GM19438 (cell line): ENCODE measurements at regions not wholly inside any gene's neighbourhood (a gene's known extent, or its start where the extent isn't known, plus 50 kb on each side); places are given as distances from the start of the nearest gene placed in this dataset.

Experiments used
- ATAC-seq: cut with Tn5 transposase; IDR thresholded peaks from one replicate; pipeline ENCODE4 v1.9.1; 2021; ENCODE audit warnings: low read depth; ENCODE audit not compliant: unreplicated experiment

DNA sequence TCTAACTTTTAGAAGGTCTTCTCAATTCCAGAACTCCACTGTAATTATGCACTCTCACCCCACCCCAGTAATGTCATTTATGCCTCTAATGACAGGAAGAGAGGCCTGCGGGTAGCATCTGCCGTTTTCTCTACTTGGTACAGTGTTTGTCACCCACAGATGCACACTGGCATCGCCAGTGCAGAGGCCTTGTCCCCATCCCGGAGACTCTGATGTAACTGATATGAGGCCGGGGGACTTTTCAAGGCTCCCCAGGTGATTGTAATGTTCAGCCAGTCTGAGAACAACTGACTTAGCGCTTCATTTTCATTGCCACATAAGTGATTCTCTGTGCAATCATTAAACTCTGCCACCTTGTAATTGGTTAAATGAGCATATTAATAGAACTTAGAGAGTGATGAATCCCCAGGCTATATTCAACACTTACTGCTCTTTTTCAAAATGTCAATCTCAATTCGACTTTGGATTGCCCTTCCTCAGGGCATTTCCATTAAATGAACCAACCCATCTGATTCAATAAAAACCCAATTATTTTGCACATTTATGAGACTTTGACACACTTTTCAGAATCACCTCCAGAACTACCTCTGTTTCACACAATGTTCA is 113.2 kb downstream of the HERPUD2 start:
- ATAC-seq, result no peak

DNA sequence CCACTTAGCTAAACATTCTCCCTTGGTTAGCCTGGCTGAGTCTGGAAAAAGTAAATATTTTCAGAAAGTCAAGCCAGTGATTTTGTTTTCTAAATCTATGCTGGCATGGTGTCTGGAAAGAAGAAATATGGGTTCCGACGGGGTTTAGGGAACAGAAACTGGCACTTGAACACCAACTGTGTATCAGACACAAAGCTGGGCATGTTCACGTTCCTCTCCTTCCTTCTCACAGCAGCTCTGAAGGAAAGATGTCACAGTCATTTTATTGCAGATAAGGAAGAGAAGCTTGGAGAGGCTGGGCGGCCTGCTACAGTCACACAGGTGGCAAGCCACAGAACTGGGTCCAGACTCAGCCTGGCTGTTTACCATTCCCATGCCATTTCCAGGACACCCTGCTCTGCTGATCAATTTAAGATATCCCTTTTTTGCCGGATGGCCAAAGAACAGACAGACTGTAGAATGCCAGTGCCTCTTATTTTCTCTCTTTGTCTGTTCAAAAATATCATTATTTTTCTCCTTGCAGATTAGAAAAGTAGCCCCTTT is 118.8 kb downstream of the HERPUD2 start:
- no peak for ATAC-seq

DNA sequence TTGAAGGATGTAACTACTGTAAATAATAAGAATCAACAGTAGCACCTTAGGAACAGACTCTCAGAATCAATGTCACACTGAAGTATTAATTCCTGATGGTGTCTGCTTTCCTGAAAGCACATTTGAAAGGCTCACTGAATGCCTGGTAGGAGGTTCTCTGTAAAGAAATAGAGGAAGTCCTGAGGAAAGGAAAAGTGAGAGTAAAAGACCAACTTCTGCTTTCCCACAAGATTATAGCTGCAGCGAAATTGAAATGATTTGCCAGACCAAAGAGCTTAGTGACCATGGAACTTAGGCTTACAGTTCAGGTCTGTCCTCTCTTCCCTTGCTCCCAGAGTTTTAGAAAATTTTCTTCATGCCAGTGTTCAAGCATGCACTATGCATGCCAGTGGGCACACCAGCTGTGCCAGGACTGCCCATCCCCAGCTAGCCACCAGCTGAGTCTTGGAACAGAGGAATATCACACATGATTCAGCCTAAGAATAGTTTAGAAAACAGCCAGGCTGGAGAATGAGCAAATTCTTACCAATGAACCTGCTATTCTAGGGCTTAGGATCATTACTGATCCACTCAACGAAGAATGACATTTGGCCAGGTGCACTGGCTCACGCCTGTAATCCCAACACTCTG is 123.2 kb downstream of the HERPUD2 start:
- no peak for ATAC-seq

DNA sequence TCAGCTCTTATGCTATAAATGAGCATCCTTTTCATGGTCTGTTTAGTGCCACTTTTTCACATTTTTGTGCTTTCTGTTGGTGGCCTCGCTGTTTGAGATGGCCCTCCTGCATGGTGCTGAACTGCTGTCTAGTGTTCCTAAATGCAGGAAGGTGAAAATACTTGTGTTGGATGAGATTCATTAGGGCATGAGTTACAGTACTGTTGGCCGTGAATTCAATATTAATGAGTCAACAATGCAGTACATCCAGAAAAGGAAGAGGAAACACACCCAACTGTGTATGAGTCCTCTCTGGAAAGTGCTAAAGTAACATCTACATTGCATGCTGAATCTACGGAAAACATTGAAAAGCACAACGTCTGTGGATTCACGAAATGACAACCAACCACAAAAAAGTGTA is 124.0 kb downstream of the HERPUD2 start:
- no peak for ATAC-seq

DNA sequence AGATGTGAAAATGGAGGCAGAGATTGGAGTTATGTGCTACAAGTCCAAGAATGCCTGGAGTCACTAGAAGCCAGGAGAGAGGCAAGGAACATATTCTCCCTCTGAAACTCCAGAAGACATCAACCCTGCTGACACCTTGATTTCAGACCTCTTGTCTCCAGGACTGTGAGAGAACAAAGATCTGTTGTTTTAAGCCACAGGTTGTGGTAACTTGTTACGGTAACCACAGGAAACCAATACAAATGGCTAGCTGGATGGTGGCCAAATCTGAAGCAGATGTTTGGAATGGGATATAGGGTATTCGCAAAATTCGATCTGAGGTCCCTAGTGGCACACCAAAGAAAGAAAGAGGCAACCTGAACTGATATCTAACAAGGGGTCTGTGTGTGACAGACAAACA is 129.0 kb downstream of the HERPUD2 start:
- no peak for ATAC-seq

DNA sequence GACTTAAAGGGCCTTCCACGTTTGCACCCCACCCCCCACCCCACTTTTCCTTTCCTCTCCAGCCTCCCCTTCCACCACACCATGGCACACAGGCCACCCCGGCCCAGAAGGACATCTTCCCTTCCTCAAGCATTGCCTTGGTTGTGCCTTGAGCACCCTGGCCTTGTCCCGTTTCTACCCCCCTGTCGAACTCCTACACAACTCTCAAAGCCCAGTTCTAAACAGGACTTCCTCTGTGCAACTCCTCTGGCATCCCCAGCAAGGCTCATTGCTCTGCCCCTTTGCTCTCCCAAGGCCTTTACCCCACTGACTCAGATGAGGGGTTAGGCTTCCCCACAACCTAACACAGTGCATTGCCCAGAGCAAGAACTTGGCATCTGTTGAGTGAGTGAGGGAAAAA is 136.1 kb downstream of the HERPUD2 start:
- no peak for ATAC-seq

DNA sequence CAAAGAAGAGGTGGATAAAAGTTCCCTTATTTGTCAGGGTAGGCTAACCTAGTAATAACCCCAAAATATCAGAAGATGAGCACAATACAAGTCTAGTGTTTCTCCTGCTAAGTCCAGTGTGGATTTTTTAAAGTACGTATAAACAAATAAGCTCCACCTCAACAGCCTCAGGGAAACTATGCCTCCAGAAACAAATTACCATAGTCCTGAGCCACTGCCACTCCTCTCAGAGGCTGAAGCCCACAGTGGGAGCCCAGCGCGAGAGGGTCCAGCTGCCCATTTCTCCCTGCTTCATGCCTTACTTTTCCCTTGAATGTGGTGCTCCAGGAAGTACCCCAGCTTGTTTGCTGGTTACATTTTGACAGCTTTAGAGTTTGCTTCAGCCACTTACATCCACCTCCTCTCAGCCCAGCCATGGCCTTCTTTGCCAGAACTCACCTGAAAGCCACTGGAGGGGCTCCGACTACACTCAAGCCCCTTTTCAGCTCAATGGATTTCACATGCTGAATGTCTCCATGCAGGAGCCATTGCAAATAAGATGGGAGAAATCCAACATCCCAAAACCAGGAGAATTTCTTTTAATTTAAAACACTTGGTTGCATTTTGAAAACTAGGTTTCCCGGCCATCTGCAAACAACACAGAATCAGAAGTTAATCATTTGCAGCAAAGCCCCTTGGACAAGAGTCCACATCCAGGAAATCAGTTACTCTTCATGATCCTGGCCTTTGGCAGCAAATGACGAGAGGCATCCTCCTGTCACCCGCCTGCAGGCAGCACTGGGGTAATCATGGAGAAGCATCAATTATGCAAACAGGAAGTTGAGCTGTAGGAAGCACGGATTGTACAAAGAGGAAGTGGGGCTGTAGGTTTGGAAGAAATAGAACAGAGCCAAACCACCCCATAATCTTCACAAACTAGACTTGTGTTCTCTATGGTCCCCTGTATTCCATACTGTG is 138.1 kb downstream of the HERPUD2 start:
- no peak for ATAC-seq

DNA sequence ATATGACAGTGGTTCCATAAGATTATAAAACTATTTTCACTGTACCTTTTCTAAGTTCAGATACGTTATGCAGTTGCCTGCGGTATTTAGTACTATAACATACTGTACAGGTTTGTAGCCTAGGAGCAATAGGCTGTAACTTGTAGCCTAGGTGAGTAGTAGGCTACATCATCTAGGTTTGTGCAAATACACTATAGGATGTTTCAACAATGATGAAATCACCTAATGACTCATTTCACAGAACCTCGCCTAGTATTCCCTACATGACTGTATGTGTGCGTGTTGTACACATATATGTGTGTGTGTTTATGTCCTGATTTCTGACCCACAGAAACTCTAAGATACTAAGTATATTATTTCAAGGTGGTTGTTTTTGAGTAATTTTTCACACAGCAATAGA is 139.0 kb downstream of the HERPUD2 start:
- no peak for ATAC-seq

DNA sequence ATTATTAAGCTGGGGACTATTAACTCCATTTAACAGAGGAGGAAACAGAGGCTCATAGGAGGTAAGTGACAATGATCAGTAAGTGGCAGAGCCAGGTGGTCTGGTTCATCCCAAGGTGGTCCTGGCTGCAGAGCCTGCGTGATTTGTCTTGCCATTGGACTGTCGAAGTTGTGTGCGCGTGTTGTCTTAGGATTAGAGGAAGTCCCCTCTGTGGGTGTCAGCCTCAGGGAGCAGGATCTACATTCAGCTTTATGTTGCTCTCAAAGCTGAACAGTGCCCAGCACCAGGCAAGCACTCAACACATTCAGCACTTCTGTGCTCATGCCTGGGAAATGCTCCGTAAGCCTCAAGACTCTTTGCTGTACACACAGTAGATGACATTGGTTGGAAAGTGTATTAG is 139.5 kb downstream of the HERPUD2 start:
- ATAC-seq, result no peak

DNA sequence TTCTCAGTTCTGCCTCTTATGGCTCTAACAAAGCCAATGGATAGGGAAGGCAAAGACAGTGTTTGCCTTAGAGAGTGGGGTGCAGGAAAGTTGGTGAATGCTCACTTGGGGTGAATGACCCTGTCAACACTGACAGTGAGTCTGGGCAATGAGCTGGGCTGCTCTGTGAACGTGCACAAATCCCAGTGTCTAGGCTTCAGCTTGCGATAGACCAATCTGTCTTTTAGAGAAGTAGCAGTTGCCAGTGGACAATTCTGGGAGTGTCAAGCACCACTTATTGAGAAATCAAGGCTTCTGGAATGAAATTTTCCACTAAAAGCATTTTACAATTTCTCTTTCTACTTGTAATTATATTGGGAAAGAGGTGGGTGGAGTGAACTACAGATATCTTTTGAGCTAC is 141.4 kb downstream of the HERPUD2 start:
- no peak for ATAC-seq

DNA sequence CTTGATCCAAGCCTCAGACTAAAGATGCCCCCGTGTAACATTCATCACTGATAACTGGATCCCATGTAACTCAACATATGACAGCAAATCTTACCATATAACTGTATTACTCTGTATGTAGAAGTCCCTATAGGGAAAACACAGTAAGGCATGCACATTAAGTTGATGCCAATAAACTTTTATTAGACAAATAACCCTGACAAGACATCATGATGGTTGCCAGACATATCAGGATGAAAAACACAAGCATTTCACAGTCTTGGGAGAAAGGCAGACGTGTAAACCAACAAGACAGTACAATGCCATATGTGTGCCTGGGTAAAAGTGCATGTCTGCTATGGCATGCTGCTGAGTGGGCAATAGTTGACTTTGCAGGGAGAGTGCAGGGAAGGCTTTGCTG is 142.2 kb downstream of the HERPUD2 start:
- no peak for ATAC-seq

DNA sequence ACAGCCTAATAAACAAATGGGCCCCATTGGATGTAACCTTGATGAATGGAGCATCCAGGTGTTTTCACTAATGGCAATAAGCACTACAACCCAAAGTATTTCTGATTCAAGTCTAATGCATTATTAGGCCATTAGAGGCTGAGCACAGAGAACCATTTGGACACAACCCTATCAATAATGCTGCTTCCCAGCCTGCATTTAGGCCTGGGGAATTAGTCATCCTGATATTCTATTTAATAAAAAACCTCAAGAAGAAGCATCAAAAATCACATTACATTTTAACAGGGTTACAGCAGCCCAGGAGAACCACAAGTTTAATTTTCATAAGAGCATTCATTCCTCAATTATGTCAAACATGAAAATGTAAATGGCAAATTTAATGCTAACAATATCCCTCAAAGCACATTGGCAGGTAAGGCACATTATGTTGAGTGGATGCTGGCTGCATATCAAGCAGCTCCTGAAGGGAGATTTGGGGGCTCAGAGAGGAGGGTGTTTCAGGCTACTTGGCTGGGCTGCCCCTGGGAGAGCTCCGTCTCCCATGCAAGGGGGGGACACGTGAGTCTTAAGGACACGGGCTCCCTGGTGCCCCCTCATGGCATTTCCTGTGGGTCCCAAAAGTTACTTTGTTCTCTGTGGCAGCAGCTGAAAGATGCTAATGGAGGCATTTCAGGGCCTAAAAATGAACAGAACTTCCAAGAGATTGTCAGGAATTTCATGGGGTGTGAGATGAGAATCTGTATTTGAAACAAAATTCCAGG is 143.4 kb downstream of the HERPUD2 start:
- no peak for ATAC-seq

DNA sequence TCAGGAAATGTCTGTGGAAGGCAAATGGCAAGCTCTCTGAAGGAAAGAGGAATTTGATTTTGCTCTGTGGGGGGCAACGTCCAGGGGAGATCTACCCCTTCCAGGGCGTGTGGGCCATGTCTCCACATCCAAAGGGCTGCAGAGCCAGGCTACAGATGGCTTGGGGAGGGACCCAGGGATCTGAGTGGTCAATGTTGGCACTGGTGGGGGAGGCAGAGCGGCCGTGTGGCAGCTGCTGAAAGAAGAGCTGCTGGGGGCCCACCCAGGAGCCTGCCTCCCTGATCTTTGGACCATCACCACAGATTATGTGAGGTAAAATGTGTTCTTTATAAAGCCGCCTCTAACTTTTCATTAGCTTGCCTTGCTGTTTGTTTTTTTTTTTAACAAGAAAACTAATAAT is 144.1 kb downstream of the HERPUD2 start:
- ATAC-seq, result no peak

DNA sequence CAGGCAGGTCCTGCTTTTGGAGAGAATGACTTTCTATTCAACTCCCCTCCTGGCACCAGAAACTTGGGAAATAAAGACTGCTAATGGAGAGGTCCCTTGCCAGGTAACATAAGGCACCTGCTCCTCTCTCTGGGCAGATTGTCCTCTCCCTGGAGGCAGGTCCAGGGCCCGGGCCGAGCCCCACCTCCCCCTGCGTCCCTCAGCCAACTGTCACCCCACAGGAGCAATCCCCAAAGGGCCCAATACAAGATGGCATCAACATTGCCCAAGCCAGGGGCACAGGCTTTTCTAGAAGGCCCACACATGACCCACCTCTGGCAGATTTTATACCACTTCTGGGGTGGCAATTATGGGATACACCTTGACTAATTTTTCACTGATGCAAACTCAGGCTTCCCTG is 145.2 kb downstream of the HERPUD2 start:
- ATAC-seq, result no peak

DNA sequence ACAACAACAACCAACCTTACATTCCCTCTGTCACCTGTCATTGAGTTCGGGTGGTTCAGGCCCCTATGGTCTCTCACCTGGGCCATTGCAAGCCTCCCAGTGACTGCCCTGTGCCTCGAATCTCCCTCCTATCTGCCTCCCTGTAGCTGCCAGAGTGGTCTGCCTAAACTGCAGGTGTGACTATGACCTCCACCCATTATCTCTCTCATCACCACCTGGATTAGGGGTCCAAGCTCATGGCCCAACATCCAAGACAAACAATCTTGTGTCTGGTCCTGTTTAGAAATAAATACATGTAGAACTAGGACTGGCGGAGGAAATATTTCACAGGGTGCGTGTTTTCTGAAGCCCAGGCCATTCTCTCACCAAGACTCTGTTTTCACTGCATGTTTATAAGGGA is 146.6 kb downstream of the HERPUD2 start:
- no peak for ATAC-seq

DNA sequence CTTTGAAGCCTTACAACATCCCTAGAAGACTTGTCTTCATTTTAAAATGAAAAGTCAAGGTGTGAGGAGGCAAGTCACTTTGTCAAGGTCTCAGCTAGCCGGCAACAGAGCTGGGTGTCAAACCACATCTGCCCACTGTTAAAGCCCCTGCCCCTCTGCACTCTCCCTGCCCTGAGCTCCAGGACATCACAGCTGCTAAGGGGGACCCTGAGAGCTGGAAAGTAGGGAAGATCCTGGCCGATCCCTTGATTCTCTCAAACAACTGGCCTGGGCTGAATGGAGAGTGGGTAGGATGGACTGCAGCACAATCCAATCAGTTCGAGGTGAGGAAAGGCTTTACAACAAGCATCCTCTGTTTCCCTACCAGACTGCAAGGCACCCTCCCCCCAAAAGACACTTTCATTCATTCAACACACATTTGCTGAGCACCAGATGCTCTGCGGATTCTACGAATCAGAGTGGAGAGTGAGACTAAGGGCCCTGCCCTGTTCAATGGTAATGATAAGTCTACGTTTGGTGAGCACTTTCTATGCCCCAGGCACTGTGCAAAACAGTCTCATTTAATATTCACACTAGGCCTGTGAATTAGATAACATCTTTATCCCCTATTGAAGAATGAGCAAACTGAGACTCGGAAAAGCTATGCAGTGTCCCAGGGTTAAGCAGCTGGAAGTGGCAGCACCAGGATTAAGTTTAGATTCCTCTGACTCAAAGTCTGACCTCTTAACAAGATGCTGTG is 148.1 kb downstream of the HERPUD2 start:
- no peak for ATAC-seq

DNA sequence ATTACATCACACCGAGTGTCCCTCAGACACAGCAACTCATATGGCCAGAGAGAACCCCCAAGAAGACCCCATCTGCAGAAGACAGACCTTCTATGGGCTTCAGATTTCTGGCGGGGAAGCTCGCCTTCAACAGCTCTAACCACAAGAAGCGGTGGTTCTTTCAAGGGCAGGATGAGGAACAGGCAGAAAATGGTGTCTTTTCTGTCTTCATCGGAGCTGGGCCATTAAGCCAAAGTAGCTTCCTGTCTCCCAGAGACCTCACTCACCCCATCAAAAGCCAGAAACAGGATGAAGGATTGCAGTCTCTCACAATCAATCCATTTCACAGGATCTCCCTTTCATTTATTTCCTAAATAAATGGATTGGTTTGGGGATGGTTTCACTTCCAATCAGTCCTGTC is 149.1 kb downstream of the HERPUD2 start:
- no peak for ATAC-seq

DNA sequence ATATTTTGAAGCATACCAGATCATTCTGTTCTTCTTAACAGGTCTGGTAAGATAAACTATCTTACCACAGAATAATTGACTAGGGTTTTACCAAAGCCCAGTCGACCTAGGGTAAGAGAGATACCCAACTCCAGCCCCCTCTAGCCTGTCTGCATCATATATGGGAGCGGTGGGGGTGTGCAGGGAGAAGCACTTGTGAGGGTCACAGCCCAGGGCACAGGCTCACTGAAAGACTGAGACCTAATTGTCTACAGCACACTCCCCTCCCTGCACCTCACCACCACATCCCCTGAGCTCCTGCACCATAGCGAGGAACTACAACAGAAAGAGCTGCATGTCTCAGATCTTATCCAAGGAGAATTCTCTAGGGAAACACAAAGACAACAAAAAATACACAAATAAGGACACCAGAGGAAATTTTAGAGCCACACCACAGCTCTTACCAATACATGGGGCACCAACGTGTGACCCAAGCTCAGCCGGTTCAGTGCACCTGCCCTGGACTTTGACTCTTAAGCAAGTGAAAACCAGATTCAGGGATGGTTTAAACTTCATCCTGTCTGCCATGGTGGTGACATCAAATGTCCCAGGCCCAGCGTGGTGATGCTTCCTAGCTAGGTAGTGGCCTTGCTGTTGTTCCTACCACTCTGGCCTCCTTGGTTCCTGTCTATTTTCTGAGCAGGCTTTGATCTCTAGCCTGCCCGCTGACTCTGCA is 150.8 kb downstream of the HERPUD2 start:
- ATAC-seq, result no peak
